ENCODE measurements at regions not wholly inside any gene's neighbourhood (a gene's known extent, or its start where the extent isn't known, plus 50 kb on each side); places are given as distances from the start of the nearest gene placed in this dataset.

GRCh38 chr2:62291052-62291451 is 95.1 kb downstream of the B3GNT2 start:
- no peak overlapping the region for H3K27ac ChIP-seq (ENCODE audit: low read depth, low read length)
- no peak overlapping the region for H3K4me2 ChIP-seq (ENCODE audit: low read length)
- H3K4me1 ChIP-seq (ENCODE audit: control insufficient read depth in 1 of 2, insufficient read depth in 2 of 2, low read length in 2 of 2) = peaks cover 30 to 34% of the 10 kb centered on the region in 2 experiments
- ChIA-PET RAD21 (ENCODE audit: low non-redundant PET in 1 of 2, low total read pairs in 2 of 2, uncharacterized antibody in 2 of 2, unreplicated experiment in 2 of 2) (no interaction called here), POLR2A (no interaction called here), CTCF (interaction anchor here (2.2 kb wide), 1 partner anchor 10 kb away, joined by 6 read pairs; no protein-coding TSS in a partner anchor)
- H3K79me2 ChIP-seq (ENCODE audit: insufficient read depth, low read length) = no peaks in the 10 kb centered on the region
- intact Hi-C loops (cut with micrococcal nuclease) = no loop called here
- DNase-seq (ENCODE audit: low read depth, low spot score) (no peak), ATAC-seq (no peak)
- H3K9me3 ChIP-seq (ENCODE audit: control insufficient read depth in 1 of 2, insufficient read depth in 1 of 2, low read depth in 1 of 2, low read length in 2 of 2) = no peaks in the 10 kb centered on the region
- TF ChIP-seq EZH2phosphoT487 (IDR thresholded peaks at IDR 0.05; ENCODE audit: borderline replicate concordance) = no peak
- no peak for TF ChIP-seq REST (IDR thresholded peaks at IDR 0.05; ENCODE audit: low read depth)
- TF ChIP-seq SP1 (IDR thresholded peaks at IDR 0.05; ENCODE audit: low read depth) = no peak
- no peak for TF ChIP-seq ZNF274 (IDR thresholded peaks at IDR 0.05; ENCODE audit: low read depth, low read length)
- no peaks in the 10 kb centered on the region for H3K9me2 ChIP-seq (ENCODE audit: insufficient read depth)
- no peaks in the 10 kb centered on the region for H4K20me1 ChIP-seq (ENCODE audit: insufficient read depth)
- BruUV-seq (replicated peaks) = no TSS peak
- H3K36me3 ChIP-seq (ENCODE audit: control insufficient read depth in 1 of 2, insufficient read depth in 2 of 2, low read length in 2 of 2) = no peaks in the 10 kb centered on the region
- H3K9ac ChIP-seq (ENCODE audit: low read length) = no peak overlapping the region
- no peak overlapping the region for H2AFZ ChIP-seq (ENCODE audit: low read depth, low read length, poor library complexity, severe bottlenecking)
- no peak overlapping the region for H3K4me3 ChIP-seq (replicated peaks in 1 of 2; ENCODE audit: low read depth in 1 of 2, low read length in 2 of 2)
- H3K27me3 ChIP-seq (ENCODE audit: insufficient read depth, low read length) = no peaks in the 10 kb centered on the region

Measured in HCT116 (cell line).